GM12891 (cell line): ENCODE measurements at regions not wholly inside any gene's neighbourhood (a gene's known extent, or its start where the extent isn't known, plus 50 kb on each side); places are given as distances from the start of the nearest gene placed in this dataset.

Experiments used
- DNase-seq: peaks from one replicate; pipeline ENCODE4 v3.0.0; 2011; ENCODE audit warnings: low spot score; ENCODE audit not compliant: insufficient read length
- FAIRE-seq: peaks from 2 replicates; lab custom pipeline; 2011; peaks lifted over from hg19 to GRCh38; lab: Jason Lieb, UNC
- PAX5 ChIP-seq: IDR thresholded peaks from 2 replicates; pipeline ENCODE4 v1.6.1; 2011; ENCODE audit warnings: low read length, moderate library complexity, mild to moderate bottlenecking; ENCODE audit not compliant: insufficient read depth, severe bottlenecking
- POLR2A ChIP-seq: IDR thresholded peaks from 2 replicates; pipeline ENCODE4 v1.6.1; 2011; ENCODE audit warnings: low read depth, low read length, control low read depth
- POLR2AphosphoS5 ChIP-seq: IDR thresholded peaks from 2 replicates; pipeline ENCODE4 v1.6.1; 2011; ENCODE audit warnings: low read depth, low read length, control low read depth
- POU2F2 ChIP-seq: IDR thresholded peaks from 2 replicates; pipeline ENCODE4 v1.6.1; 2011; ENCODE audit warnings: low read depth, mild to moderate bottlenecking, control low read depth, low read length, moderate library complexity
- SPI1 ChIP-seq: IDR thresholded peaks from 2 replicates; pipeline ENCODE4 v1.6.1; 2011; ENCODE audit warnings: low read depth, low read length, control low read depth
- TAF1 ChIP-seq: IDR thresholded peaks from 2 replicates; pipeline ENCODE4 v1.6.1; 2011; ENCODE audit warnings: low read depth, low read length, control low read depth

- DNase-seq (no peak), FAIRE-seq (no peak)
- no peak for TF ChIP-seq PAX5
- no peak for TF ChIP-seq POLR2AphosphoS5
- no peak for TF ChIP-seq POLR2A
- TF ChIP-seq SPI1, result no peak
- no peak for TF ChIP-seq POU2F2
- no peak for TF ChIP-seq TAF1
Observed at GRCh38 chr4:176575141-176575730, 217.5 kb downstream of the VEGFC start.

GRCh38 chr4:176579226-176579625, 213.5 kb downstream of the VEGFC start:
- DNase-seq (no peak), FAIRE-seq (no peak)
- TF ChIP-seq POLR2AphosphoS5 (no peak), PAX5 (no peak), POLR2A (no peak), TAF1 (no peak), SPI1 (no peak), POU2F2 (no peak)

DNA sequence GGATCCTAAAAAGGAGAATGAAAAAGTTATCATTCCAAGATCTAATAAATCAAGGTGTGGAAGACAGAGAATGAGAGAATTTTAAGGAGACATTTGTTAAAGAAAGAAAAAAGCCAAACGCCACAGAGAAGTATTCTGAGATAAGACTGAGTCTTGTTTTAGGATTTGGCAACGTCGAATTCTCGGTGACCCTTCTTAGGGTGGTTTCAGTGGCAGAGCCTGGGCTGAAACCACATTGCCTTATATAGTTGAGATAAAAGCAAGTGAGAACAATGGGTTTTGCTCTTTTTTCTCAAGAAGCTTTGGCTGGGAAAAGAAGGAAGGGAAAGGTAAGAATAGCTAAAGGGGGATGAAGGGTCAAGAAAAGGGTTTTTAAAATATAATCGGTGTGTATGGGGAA, 209.4 kb downstream of the VEGFC start:
- FAIRE-seq, result no peak
- TF ChIP-seq SPI1 (no peak), POLR2A (no peak), PAX5 (no peak), POU2F2 (no peak), POLR2AphosphoS5 (no peak), TAF1 (no peak)

DNA sequence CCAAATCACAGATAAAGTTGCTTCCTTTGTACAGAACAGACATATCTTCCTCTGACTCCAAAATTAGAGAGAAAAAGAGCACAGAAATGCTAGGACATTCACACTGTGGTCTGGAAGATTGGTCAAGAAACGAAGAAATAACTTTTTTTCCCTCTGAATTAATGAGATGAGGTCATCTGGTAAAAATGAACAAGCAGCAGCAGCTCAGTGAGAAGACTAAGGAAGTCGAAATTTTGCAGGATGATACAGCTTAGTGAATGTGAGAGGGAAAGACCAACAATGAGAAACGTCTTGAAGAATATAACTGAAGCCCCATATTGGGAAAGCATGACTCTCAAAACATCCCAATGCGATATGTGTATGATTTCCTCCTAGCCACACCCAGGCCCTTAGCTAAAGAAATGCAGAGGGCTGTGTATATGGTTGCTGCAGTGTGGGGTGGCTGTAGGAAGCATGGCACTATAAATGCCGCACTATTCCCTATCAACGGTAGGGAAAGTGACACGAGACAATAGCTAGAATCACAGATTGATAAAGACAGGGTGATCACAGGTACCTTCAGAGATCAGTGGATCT, 208.6 kb downstream of the VEGFC start:
- TF ChIP-seq POLR2AphosphoS5 (no peak), POU2F2 (no peak), POLR2A (no peak), PAX5 (no peak), TAF1 (no peak), SPI1 (no peak)
- DNase-seq (no peak), FAIRE-seq (no peak)

More for the DNA sequence above, 209.4 kb downstream of the VEGFC start:
- no peak for DNase-seq

GRCh38 chr4:176587920-176588319, 204.8 kb downstream of the VEGFC start:
- FAIRE-seq, result no peak
- TF ChIP-seq PAX5 (no peak), POU2F2 (no peak), SPI1 (no peak)

GRCh38 chr4:176588436-176588835, 204.3 kb downstream of the VEGFC start:
- no peak for DNase-seq
- TF ChIP-seq PAX5 (no peak), SPI1 (no peak), POLR2A (no peak), TAF1 (no peak), POU2F2 (no peak), POLR2AphosphoS5 (no peak)
- FAIRE-seq, result no peak

More at GRCh38 chr4:176587920-176588319, 204.8 kb downstream of the VEGFC start:
- no peak for DNase-seq

GRCh38 chr4:176592976-176593670, 199.6 kb downstream of the VEGFC start:
- TF ChIP-seq POU2F2 (no peak), POLR2A (no peak), SPI1 (no peak), TAF1 (no peak), POLR2AphosphoS5 (no peak), PAX5 (no peak)
- no peak for FAIRE-seq
- DNase-seq, result no peak

DNA sequence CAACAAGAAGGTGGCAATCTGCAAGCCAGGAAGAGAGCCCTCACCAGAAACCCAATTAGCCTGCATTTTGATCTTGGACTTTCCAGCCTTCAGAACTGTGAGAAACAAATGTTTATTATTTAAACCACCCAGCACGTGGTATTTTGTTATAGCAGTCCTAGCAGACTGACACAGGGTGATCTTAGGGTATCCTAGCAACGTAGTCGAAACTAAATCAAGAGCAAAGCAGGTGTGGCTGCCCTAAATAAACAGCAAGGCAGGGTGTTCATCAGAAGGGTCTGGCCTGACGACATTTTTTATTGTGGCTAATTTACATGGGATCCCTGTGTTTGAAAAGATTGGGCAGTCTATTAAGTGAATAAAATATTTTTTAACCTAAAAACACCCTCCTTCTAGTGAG, 198.8 kb downstream of the VEGFC start:
- TF ChIP-seq SPI1 (no peak), TAF1 (no peak), POLR2AphosphoS5 (no peak), POLR2A (no peak), PAX5 (no peak), POU2F2 (no peak)
- FAIRE-seq (no peak), DNase-seq (no peak)

DNA sequence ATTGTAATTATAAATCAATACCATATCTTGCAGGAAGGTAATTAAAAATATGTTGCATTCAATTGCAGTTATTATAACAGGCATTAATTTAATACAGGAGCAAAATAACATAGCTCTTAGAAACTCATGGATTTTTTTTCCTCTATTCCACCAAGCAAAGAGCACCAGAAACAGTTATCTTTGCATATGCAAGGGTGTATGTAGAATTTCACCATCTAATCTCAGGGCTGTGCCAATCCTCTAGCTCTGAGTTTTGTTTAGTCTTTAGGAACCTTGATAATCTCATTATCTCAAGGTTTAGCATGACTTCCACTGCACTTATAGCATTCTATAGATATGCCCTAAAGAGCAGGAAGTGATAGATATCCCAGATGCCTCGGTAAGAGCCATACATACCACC, 197.5 kb downstream of the VEGFC start:
- TF ChIP-seq TAF1 (no peak), PAX5 (no peak), POU2F2 (no peak), POLR2A (no peak), POLR2AphosphoS5 (no peak)
- DNase-seq (no peak), FAIRE-seq (no peak)

- DNase-seq, result no peak
- FAIRE-seq, result no peak
- TF ChIP-seq POLR2A (no peak), PAX5 (no peak), SPI1 (no peak), TAF1 (no peak)
Observed at GRCh38 chr4:176601124-176601523, 191.6 kb downstream of the VEGFC start.
